Right kidney (tissue), 1 donor: ENCODE measurements at regions not wholly inside any gene's neighbourhood (a gene's known extent, or its start where the extent isn't known, plus 50 kb on each side); places are given as distances from the start of the nearest gene placed in this dataset.

ENCODE experiments used
- DNase-seq: peaks from one replicate; pipeline ENCODE4 v3.0.0-alpha.2; 2016

DNA sequence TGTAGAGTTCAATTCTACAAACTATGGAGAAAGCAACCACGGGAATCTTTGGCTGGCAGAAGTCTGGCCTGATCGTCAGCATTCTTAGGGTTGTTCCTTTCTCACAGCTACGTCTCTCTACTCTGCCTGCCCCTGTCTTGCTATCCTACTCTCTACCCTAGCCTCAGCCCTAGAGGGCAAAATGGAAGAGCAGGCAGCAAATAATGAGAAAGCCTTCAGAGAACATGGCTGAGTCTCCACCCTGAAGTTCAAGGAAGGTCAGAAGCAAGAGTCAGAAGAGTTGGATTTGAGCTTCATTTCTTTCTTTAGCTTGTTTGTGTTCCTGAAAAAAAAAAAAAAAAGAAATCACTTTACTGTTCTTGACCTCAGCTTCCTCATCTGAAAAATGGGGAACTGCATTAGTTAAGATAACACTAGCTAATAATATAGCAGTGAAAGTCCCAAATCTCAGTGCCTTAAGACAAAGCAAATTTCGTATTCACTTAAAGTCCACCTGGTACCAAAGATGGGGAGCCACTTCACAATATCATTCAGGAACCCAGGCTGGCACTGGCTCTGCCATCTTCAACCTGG, 50.2 kb upstream of the CCND2 start:
- DNase-seq = no peak

- no peak for DNase-seq
Measured at GRCh38 chr12:4221258-4221620, 52.3 kb upstream of the CCND2 start.

GRCh38 chr12:4220536-4221257, 52.9 kb upstream of the CCND2 start:
- DNase-seq = no peak

DNA sequence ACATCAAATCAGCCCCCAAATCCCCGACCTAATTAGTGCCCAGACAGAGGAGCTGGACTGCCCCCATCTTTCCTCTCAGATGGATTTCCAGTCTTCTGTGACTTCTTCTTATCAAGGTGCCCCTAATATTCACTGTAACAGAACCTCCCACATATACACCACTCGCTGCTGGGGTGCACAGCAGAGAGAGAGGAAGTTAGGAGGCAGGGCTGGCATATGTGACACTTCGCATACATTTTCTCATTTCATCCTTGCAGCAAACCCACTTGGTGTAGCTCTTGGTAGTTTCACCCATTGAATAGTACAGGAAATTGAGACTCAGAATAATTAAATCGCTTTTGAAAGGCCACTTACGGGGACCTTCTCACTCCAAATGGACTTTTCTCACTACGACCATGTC, 56.5 kb upstream of the CCND2 start:
- DNase-seq = no peak

DNA sequence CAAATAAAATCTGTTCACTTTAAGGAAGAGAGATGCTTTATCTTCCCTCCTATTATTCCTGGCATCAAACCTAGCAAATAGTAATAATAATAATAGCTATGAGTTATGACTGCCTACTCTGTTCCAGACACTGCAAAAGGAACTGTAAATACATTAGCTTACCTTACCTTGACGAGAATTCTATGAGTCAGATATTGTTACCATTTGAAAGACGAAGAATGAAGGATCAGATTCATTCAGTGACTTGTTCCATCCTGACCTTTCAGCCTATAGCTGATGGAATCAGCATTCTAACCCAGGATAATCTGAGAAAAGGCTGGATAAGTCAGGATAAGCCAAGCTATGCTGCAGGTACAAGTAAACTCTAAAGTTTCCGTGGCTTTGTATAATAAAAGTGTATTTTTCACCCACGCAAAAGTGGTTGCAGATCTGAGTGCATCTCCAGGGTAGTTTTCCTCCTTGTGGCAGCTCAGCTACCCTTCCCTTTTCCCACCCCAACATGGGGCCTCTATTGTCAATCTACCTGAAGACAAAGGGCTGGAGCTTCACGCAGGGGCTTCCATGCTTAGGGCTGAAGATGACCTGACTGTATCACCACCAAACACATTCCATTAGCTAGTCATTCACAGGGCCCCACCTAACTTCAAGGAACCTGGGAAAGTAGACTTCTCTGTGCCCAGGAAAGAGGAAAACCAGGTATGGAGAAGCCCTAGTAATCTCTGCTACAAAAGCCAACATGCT, 57.2 kb upstream of the CCND2 start:
- no peak for DNase-seq

- DNase-seq = no peak
Measured at GRCh38 chr12:4215229-4216186, 58.1 kb upstream of the CCND2 start.

- DNase-seq = no peak
Measured at GRCh38 chr12:4214877-4215228, 58.7 kb upstream of the CCND2 start.

DNA sequence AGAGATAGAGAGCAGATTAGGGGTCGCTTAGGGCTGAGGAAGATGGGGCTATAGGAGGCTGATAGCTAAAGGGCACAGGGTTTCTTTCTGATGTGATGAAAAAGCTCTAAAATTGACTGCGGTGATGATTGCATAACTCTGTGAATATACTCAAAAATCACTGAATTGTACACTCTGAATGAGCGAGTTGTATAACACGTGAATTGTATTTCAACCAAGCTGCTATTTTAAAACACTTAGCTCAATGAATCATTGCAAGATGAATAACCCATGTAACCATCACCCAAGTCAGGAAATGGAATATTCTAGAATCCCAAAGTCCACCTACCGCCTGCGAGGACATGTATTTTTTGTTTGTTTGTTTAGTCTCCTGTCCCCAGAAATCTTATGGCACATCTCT, 60.1 kb upstream of the CCND2 start:
- DNase-seq = no peak

GRCh38 chr12:4212845-4213244, 60.7 kb upstream of the CCND2 start:
- no peak for DNase-seq

GRCh38 chr12:4211372-4211771, 62.2 kb upstream of the CCND2 start:
- DNase-seq = no peak

- no peak for DNase-seq
Measured at GRCh38 chr12:4210183-4210582, 63.4 kb upstream of the CCND2 start.

DNA sequence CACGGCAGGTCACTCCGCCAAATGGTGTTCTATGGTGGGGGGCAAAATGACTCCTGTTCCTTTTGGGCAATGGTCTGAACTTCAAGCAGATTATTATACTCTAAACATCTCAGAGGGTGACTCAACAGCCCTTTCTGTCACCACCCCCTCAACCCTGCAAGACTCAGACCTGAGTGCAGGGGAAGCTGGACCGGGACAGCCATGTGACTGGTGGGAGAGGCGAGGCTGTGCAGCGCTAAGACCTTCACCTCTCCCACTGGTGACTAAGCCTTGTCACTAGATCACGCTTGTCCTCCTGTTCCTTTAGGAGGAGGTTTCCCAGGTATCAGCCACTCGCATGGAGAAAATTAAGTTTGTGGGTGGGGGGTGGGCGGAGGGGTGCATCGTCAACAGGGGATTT, 67.1 kb upstream of the CCND2 start:
- DNase-seq = no peak

DNA sequence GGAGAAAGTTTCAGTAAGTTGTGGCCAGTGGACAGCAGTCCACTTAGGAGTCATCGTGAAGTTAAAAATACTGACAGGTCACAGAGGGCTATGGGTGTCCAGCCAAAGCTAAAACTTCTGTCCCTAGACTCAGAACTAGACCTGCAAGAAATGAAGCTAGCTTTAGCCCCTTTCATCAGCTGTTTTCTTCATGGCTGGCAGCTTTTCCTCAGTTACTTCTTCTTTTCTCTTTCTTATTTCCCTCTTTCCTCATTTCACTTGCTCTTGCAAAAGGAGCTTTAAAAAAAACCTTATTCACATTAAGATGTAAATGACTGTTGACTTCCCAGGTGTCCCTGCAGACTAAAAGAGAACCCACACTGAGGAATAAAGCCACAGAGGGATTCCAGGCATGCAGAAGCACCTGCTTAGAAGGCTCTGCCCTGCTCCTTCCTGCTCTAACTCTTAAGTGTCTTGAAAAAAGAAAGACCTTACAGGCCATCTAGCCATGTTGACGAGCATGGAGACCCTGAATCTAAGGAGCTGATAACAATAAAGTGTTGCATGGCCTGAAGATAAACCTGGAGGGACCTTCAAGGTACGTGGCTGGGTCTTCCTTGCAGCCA, 69.7 kb upstream of the CCND2 start:
- no peak for DNase-seq

GRCh38 chr12:4202918-4203317, 70.6 kb upstream of the CCND2 start:
- no peak for DNase-seq

- DNase-seq = no peak
Measured at GRCh38 chr12:4202487-4202886, 71.1 kb upstream of the CCND2 start.

GRCh38 chr12:4201333-4202100, 72.0 kb upstream of the CCND2 start:
- no peak for DNase-seq

DNA sequence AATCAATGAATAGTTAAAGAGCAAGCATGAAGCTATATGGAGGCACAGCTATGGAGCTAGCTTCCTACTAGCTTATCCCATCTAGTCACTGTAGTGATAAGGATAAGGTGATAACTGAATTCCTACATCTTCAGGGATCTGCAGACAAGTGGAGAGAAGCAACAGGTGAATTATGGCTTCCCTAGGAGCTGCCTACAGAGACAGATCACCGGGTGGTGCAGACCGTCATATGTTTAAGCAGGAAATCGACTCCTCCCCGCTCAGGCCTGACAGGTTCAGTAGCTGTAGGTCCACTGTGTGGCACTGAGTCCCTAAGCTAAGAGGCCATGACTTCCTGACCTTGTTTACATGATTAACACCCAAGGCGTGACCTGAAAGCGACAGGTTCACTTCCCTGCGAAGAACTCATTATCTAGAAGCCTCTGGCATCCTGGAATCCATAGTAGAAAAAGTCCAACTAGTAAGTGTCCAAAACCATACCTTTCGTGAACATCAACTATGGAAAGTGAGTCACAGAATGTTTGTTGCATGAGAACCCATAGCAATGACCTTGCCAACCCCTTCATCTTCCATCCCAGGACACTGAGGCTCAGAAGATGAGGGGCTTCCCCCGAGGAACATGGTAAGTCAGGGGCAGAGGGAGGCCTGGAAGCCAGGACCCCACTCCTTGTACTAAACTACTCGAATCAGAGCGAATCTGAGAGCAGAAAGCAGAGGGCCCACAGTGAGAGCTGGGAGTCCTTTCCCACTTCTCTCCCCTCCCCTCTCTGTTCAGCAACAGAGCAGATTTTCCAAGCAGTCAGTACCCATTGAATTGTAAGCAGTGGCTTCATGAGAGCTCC, 75.4 kb upstream of the CCND2 start:
- DNase-seq = no peak

- no peak for DNase-seq
Measured at GRCh38 chr12:4196805-4197420, 76.6 kb upstream of the CCND2 start.

DNA sequence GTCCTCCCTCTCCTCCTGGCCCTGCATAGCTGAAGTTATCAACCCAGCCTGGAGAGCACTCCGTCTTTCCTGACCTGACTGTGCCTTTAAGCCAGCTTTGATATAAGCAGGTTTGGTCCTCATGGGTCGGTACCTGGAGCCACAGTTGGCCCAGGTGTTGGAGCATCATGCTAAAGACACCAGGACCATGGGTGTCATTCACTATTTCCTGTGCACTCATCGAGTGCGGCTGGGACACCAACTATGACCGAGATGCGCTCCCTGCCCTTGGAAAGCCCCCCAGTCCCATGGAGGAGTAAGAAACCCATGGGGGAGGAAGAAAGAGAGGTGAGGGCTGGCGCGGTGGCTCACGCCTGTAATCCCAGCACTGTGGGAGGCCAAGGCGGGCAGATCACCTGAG, 78.9 kb upstream of the CCND2 start:
- no peak for DNase-seq

- no peak for DNase-seq
Measured at GRCh38 chr12:4193821-4194220, 79.7 kb upstream of the CCND2 start.
